Inferior parietal cortex (tissue), 1 donor: ENCODE measurements at regions not wholly inside any gene's neighbourhood (a gene's known extent, or its start where the extent isn't known, plus 50 kb on each side); places are given as distances from the start of the nearest gene placed in this dataset.

Experiments used
- DNase-seq: peaks from one replicate; pipeline ENCODE4 v3.0.0-alpha.2; 2016; ENCODE audit errors: extremely low spot score

DNA sequence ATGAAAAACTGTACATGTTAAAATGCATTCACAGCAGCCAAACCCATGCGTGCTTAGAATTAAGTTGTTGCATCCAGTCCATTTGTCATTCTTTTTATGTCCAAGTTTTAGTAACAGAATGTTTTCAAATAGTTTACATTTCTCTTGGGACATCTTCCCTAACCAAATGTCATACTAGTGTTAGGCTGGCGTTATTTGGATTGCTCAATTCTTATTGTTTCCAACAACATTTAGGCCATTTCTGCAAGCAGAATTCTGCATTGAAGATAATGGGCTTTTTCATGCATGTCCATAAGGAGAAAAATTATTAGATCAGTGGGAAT lies 203.0 kb downstream of the HIBADH start:
- no peak for DNase-seq

DNA sequence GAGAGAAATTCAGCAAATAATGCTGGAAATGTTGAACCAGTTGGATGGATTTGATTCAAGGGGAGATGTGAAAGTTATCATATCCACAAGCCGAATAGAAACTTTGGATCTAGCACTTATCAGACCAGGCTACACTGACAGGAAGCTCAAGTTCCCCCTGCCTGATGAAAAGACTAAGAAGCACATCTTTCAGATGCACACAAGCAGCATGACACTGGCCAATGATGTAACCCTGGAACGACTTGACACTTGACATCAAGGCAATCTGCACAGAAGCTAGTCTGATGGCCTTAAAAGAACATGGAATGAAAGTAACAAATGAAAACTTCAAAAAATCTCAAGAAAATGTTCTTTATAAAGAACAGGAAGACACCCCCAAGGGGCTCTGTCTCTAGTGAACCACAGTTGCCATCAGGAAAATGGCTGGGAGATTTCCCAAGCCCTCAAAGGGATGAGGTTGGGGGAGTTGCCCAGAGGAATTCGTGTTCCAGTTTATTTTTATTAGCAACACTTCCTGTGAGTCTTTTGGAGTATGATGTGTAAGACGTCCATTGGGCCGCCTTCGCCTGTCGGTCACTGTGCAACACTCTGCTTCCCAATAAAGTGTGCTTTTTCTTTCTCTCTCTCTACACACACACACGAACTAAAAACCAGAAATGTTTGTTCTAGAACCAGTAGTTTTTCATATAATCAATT lies 200.0 kb downstream of the HIBADH start:
- no peak for DNase-seq

- DNase-seq: no peak
Measured at GRCh38 chr7:27464970-27465369, 197.7 kb downstream of the HIBADH start.

- no peak for DNase-seq
Measured at GRCh38 chr7:27466703-27467102, 196.0 kb downstream of the HIBADH start.

GRCh38 chr7:27472043-27472442 lies 190.6 kb downstream of the HIBADH start:
- no peak for DNase-seq
